ENCODE measurements at regions not wholly inside any gene's neighbourhood (a gene's known extent, or its start where the extent isn't known, plus 50 kb on each side); places are given as distances from the start of the nearest gene placed in this dataset.

- no peak for DNase-seq (ENCODE audit: low read depth)
- H3K4me3 ChIP-seq (ENCODE audit: low read depth, low read length), result no peak overlapping the region
- TF ChIP-seq CTCF (IDR thresholded peaks at IDR 0.05; ENCODE audit: insufficient read depth, low read length), result no peak
Measured at GRCh38 chr5:42338136-42338535, 85.1 kb upstream of the GHR start.

- H3K4me3 ChIP-seq (ENCODE audit: low read depth, low read length), result no peak overlapping the region
- TF ChIP-seq CTCF (IDR thresholded peaks at IDR 0.05; ENCODE audit: insufficient read depth, low read length), result no peak
- DNase-seq (ENCODE audit: low read depth), result no peak
Measured at GRCh38 chr5:42349163-42349562, 74.1 kb upstream of the GHR start.

GRCh38 chr5:42351956-42352355, 71.3 kb upstream of the GHR start:
- no peak overlapping the region for H3K4me3 ChIP-seq (ENCODE audit: low read depth, low read length)
- no peak for DNase-seq (ENCODE audit: low read depth)
- TF ChIP-seq CTCF (IDR thresholded peaks at IDR 0.05; ENCODE audit: insufficient read depth, low read length), result no peak

GRCh38 chr5:42360056-42360455, 63.2 kb upstream of the GHR start:
- TF ChIP-seq CTCF (IDR thresholded peaks at IDR 0.05; ENCODE audit: insufficient read depth, low read length), result no peak
- H3K4me3 ChIP-seq (ENCODE audit: low read depth, low read length), result no peak overlapping the region
- peak; percentile 47 for DNase-seq (ENCODE audit: low read depth)

GRCh38 chr5:42360616-42361314, 62.5 kb upstream of the GHR start:
- no peak for DNase-seq (ENCODE audit: low read depth)
- H3K4me3 ChIP-seq (ENCODE audit: low read depth, low read length), result no peak overlapping the region
- TF ChIP-seq CTCF (IDR thresholded peaks at IDR 0.05; ENCODE audit: insufficient read depth, low read length), result no peak

GRCh38 chr5:42361315-42361688, 61.9 kb upstream of the GHR start:
- no peak overlapping the region for H3K4me3 ChIP-seq (ENCODE audit: low read depth, low read length)
- TF ChIP-seq CTCF (IDR thresholded peaks at IDR 0.05; ENCODE audit: insufficient read depth, low read length), result no peak
- no peak for DNase-seq (ENCODE audit: low read depth)

GRCh38 chr5:42366051-42366450, 57.2 kb upstream of the GHR start:
- no peak for DNase-seq (ENCODE audit: low read depth)
- TF ChIP-seq CTCF (IDR thresholded peaks at IDR 0.05; ENCODE audit: insufficient read depth, low read length), result no peak
- no peak overlapping the region for H3K4me3 ChIP-seq (ENCODE audit: low read depth, low read length)
